IPS-NIHi7 (cell line): ENCODE measurements at regions not wholly inside any gene's neighbourhood (a gene's known extent, or its start where the extent isn't known, plus 50 kb on each side); places are given as distances from the start of the nearest gene placed in this dataset.

ENCODE experiments used
- DNase-seq: peaks from one replicate; pipeline ENCODE4 v3.0.0; 2012; ENCODE audit warnings: mixed read lengths; ENCODE audit errors: extremely low spot score

DNA sequence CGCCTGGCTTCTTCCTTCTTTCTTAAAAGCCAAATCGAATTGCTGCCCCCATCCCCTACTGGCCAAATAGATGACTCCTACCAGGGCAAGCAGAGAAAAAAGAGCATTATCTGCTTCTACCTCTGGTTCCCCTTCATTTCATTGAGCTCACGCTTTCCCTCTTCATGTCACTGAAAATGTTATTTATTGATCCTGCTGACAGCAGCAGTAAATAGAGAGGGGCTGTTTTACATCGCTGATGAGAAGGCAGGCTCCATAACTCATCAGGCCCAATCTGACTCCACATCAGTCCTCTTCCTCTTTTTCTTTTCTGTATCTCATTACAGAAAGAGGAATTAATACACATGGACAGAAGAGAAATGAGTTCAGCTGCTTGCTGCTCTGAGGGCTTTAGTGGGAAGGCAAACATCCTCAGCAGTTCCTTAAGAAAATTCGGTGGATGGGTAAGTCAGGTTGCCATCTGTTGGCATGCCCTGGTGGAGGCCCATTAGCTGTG, 904.1 kb downstream of the KCNMA1 start:
- DNase-seq: no peak

DNA sequence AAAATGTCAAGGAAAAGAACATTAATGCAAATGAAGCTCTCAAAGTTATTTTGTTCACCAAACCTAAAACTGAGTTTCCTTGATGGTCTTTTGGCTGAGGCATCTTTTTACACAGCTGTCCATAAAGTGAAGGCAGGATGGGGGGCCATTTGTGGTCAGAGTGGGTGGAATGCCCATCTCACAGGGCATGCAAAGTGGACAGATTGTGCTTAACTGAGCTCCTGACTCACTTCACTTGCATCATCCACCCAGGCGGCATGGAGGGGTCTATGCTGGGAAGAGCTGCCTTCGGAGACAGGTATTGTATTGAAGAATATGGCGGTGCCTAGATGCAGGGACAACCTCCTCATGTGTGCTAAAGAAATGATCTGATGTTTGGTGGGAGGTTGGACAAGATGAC, 905.3 kb downstream of the KCNMA1 start:
- no peak for DNase-seq

DNA sequence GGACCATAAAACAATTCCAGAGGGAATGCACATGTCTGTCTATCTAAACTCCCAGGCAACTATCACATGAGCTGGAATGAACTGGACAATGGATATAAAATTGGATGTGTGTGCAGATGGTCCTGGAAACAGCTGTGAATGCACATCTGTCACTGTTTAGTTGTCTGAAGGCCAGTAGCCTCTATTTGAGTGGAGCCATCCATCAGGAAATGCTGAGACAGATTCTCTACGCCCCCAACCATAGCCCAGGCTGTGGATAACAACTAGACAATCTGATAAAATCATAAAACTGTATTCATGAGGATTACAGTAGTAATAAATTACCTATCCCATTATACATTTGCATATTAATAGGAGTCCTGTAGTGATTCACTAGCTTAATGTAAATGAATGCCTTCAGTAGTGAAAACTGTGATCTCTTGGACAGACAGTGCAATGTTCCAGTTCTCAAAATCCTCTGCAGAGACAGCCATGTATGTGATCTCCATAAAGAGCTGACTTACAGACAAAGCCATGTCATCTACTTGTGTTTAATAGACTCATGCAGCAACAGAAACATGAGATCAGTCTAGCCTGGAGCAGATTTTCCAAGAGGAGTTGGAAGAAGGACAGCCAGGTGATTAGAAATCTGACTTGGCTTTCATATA, 907.6 kb downstream of the KCNMA1 start:
- no peak for DNase-seq

DNA sequence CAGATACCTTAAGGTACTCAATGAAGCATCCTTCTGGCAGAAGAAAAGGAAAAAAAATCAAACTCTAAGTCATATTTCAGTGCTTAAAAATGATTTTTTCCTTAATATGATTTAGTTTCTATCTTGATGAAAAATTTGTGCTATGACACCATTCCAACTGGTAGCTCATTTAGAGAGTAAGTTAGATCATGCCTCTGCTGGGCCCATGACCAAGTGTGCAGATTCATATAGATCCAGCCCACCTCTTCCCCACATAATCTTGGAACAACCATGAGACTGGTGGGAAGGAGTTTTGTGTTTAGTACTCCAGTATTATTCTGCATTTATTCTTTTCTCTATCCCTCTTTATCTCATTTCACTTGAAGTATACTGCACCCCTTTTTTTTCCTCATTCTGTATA, 908.3 kb downstream of the KCNMA1 start:
- DNase-seq: no peak

DNA sequence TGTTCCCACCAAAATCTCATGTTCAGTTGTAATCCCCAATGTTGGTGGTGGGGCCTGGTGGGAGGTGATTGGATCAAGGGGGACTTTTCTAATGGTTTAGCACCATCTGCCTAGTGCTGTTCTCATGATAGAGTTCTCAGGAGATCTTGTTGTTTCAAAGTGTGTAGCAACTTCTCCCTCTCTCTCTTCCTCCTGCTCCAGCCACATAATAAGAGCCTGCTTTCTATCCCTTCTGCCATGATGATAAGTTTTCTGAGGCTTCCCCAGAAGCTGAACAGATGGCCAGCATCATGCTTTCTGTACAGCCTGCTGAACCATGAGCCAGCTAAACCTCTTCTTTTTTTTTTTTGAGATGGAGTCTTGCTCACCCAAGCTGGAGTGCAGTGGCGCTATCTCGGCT, 910.6 kb downstream of the KCNMA1 start:
- DNase-seq: no peak

DNA sequence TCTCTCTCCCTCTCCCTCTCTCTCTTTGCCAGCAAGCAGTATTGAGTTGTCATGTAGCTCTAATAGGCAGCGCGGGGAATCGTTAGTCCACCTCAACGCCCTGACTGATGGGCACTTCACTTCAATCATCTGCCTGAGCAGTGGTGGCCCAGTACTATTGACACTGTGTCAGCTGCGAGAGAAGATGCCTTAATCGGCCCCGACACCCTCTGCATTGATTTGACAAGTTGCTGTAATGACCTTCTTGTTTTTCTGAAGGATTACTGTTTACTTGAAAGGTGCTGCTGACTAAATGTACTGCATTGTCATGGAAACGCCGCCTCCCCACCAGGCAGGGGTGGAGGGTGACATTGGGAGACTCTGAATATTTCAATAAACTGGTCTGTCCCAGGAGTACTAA, 913.8 kb downstream of the KCNMA1 start:
- DNase-seq: peak; percentile 12

DNA sequence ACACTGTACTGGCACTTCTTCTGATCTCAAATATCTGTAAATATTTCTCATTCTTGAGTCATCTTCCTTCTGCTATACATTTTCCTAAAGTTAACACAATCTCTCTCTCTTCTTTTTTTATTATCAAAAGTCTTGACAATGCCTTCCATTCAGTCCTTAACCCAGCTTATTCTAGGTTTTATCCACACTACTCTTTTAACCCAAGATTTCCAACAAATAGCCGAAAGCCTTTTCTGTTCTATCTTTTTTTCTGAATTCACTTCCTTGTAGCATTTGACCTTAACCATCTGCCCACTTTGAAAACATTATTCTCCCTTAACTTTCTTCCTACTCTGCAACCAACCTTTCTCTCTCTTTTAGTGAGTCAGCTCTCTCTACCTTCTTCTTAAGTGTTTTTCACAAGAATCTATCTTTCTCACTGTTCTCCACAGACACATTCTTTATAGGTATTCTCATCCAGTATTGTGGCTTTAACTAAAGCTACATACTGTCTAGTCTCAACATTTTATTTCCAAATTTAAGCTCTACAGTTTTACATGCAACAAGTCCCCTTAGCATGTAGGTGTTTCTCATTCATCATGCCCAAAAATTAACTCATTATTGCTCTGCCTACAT, 915.6 kb downstream of the KCNMA1 start:
- DNase-seq: no peak

DNA sequence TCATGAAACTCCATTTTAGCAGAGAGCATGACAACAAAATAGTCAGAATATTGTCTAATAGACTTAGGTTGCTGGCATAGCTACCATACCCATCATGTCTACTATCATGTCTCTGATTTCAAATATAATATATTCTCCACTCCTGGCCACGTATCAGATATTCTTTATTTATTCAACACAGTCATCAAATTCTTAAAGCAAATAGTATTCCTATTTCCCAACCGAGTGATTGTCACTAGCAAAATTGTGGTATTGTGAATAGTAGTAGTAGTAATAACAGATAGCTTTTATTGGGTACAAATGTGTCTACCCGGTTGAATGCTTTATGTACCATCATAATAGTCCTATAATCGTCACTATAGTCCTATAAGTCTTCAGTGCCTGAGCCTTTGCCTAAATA, 918.6 kb downstream of the KCNMA1 start:
- no peak for DNase-seq

DNA sequence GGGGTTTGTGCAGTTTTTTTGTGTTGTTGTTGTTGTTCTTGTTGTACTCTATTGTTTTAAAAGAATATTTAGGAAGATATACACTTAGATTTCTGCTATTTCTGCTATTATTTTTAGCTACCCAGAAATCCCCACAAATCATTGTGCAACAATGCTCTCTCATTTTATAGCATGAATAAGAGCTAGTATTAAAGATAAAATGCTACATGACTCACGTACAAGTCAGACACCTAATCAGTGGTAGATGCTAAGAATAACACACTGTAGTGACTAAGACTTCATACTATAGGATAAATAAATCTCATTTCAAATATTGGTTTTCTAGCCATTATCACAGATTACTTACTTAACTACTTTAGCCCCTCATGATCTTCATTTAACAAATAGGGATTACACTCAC, 920.5 kb downstream of the KCNMA1 start:
- DNase-seq: no peak

DNA sequence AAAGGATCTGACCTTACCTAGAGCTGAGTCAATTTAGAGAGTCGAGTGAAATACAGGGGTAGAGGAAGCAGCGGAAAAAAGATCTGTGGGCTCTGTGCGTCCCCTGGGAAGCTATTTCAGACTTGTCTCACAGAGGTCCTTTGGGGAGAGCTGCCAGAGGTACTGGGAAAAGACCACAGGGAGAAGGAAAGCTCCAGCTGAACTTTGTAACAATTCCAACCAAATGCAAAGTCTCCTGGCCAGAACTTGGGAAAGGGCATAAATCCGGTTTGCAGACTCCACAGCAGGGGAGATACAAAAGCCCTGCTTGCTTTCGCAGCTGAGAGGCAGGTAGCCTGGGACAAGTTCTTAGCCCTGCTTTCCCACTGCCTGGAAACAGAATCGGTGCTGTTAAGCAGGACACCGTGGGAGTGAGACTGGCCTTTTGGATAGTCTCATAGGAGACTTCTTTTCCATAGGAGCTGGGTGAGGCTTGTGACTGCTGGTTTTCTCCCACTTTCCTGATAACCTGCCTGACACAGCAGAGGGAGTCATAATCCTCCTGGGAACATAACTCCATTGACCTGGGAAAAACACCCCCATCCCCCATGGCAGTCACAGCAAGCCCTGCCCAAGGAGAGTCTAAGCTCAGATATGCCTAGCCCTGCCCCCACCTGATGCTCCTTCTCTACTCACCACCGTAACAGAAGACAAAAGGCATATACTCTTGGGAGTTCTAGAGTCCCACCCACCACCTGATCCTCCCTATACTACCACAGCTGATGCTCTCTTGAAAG, 926.2 kb downstream of the KCNMA1 start:
- no peak for DNase-seq

DNA sequence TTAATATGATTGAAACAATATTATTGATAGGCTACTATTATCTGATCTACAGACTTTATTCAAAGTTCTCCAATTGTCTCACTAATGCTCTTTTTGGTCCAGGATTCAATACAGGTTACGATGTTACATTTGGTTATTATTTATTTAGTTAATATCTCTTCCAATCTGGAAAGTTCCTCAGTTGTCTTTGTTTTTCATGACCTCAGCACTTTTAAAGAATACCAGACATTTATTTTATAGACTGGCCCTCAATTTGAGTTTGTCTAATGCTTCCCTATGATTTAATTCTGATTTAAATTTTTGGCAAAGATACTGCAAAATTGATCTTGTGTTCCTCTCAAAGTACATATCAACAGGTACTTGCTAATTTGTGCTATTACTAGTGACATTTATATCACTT, 937.4 kb downstream of the KCNMA1 start:
- no peak for DNase-seq

DNA sequence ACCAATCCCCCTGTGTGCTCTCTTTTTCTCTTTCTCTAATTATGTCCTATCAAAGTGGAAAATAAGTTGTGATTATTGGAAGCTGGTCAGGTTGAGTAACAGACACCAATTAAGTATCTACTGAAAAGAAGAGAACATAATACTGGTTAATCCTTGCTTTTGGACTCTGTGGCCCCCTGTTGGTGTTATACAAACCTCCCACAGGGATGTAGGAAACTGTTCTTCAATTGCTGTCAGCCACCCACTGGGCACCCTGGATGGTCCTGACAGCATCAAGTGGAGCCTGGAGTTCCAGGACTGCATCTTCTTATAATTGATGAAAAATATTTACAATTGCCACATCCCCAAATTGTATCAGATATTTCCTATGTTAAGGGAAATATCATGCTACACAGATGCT, 939.7 kb downstream of the KCNMA1 start:
- no peak for DNase-seq

DNA sequence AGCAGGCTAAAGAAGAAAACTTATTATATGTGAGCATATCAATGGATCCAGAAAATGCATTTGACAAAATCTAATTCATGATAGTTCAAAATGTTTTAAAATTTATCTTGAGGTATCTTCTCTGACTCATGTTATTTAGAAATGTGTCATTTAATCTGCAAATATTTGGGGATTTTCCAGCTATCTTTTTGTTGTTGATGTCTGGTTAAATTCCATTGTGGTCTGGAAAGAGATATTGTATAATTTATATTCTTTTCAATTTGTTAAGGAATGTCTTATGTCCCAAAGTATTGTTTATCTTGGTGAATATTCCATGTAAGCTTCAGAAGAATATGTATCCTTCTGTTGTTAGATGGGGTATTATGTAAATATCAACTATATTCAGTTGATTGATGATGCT, 942.5 kb downstream of the KCNMA1 start:
- no peak for DNase-seq

DNA sequence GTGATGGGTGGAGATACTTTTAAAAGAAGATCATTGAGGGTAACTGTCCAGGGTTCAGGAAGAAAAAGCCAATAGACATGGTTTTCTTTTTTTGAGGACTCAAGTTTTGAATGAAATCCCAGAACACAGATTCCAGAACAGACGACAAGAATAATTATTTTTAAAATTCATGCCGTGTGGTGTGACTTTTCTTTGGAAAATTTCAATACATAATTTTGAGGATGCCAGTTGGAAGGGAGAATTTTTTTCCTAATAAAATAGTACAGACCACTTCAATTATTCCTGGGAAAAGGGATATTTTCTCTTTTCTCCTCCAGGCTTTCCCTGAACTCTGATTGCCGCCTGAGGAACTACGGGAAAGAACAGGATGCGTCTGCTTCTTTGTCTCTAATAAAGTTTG, 951.4 kb downstream of the KCNMA1 start:
- DNase-seq: no peak

DNA sequence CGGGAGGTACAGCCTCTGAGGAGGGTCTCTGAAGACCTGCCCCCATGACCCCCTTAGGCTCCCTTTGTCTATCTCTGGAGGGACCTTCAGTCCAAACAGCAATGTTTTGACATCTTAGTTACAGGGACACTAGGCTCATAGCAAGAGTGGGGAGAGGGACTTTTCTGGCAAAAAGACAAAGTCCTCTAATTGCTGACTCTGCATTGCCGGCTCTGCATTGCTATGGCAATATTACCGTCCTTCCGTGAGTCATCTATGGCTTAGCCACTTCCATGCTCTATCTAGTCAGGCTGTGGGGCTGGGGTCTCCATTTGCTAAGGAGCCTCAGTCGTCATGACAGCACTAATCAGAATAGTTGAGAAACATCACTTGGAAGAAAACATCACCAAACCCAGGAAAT, 952.6 kb downstream of the KCNMA1 start:
- DNase-seq: no peak

DNA sequence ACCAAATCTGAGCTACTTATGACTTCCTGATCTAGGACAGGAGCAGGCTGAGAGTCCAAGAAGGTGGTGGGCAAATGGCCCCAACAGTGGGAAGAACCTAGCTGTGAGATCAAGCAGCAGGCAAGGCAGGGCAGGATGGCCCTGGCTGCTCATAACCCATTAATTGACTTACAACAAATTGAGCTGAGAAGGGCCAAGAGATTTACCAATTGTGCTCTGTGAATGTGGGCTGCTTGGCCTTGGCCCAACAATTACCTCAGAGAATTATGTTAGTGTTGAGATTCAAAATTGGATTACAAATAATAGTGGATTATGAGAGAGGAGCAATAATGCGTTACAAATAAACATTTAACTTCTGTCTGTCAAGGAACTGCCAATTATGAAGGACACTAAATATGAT, 956.5 kb downstream of the KCNMA1 start:
- DNase-seq: no peak

DNA sequence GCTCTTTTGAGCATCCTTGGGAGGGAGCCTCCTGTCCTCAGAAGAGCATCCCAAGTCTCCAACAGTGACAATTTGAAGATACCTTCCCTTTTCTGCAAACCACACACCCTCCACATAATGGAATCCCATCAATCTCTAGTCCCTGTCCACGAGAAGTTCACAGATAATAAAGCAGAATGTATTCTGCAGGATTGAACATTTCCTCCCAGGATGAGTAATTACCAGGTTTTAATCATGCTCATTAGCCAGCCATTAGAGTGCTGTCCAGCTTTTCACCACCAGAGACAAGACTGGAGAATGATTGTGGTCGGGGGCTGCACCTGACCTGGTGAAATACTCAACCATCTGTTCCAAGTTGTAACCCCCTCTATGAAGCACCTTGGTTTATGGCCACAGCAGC, 958.6 kb downstream of the KCNMA1 start:
- no peak for DNase-seq

DNA sequence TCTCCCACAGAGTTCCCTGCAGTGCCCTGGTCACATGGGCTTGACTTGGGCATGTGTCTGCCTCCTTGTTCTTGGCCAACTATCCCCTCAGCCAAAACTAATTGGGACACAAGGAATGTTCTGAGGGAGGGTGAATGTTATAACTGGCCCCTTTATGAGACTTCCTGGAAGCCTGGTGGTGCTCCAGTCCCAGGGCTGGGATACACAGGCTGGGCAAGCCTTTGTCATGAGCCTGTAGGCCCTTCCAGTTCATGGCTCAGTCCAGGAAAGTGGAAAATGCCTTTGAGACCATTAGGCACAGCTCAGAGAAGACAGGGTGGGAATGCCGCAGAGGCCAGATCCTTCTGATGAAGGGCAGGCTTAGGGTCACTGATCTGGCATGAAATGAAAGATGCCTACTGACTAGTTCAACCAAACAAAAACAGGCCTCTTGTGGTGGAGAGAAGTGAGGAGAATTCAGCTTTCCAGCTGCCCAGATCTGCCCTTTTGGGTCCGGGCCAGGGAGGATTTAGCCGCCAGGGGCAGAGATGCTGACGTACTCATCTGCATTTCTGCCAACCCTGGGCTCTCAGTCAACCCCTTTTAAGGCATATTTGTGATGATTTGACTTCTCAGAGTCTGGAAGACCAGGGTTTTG, 961.5 kb downstream of the KCNMA1 start:
- no peak for DNase-seq

DNA sequence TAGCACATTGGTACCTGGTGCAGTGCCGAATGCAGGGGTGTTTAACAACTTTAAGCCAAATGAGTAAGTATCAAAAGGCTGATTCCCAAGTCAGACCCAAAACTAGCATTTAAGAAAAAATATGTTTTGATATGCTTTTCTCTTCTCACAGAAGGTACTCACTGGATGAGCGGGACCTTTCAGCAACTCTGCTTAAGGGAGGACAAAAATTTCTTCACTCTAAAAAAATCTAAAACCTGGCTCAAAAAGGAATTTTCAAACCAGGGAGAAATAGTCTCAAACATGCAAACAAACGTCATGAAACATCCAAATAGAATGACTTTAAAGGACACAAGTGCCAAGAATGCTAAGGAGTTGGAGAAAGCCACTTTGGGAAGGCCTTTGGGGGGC, 962.1 kb downstream of the KCNMA1 start:
- no peak for DNase-seq

DNA sequence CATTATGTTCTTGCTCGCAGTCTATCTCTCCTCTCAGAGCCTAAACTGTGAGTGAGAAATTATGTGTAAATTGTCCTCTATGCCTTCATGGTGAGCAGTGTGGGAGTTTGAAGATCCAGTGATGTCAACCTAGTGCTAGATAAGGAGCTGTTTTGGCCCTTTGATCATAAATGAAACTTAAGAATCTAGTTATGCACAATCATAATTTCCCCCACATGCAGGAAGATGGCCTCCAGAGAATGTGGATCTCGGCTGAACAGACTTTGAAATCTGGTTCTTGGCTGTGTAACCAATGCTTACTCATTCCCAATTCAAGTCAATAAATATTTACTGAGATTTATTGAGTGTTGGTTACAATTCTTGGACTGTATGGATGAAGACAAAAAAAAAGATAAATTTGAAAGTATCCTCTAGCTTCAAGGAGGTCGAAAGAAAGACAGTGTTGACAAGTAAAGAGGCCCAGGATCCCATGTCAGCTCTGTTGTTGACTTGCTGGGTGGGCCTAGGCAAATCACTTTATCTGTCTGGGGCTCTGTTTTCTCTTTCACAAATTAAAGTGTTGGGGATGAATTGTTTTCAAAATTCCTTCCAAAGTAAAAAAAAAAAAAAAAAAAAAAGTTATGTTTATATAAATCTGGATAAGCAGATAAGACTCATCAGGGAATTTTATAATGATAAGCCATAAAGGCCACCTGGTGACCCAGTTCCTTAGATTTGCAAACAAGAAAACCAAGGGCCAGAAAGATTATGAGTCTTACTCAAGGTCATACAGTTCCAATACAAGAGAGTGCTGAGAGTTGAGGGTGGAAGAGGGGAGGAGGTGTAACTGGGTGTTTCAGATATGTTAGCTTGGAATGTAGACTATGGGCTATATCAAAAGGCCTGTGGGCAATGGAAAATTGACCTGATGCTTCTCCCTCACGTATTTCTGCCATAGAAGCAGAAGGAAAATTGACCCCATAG, 969.9 kb downstream of the KCNMA1 start:
- no peak for DNase-seq

DNA sequence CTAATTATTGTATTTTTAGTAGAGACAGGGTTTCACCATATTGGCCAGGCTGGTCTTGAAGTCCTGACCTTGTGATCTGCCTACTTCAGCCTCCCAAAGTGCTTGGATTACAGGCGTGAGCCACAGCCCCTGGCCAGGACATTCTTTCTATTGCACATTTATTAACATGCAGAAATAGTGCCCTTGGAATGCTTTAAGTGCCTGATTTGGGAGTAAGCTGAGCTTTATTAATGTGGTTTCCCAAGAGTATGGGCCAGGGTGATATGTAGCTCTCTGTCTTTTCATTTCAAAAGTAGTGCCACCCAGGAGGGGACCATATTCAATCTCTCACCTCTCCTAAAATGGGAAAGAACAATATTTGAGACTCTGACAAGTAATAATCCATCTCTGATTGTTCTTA, 970.7 kb downstream of the KCNMA1 start:
- DNase-seq: no peak
